Stimulated activated CD4-positive, alpha-beta T cell treated with anti-CD3 and anti-CD28 coated beads, TNF-alpha, amount 100 ng/mL, for 48 hours (primary cell): ENCODE measurements at regions not wholly inside any gene's neighbourhood (a gene's known extent, or its start where the extent isn't known, plus 50 kb on each side); places are given as distances from the start of the nearest gene placed in this dataset.
A peak's percentile ranks its signal among the peaks of the same experiment; 100 is the strongest.

Experiments used
- DNase-seq, 3 donors: peaks; one replicate each; pipeline ENCODE4 v3.0.0-alpha.2; 2020; ENCODE audit warnings: low read depth in 3 of 3

DNA sequence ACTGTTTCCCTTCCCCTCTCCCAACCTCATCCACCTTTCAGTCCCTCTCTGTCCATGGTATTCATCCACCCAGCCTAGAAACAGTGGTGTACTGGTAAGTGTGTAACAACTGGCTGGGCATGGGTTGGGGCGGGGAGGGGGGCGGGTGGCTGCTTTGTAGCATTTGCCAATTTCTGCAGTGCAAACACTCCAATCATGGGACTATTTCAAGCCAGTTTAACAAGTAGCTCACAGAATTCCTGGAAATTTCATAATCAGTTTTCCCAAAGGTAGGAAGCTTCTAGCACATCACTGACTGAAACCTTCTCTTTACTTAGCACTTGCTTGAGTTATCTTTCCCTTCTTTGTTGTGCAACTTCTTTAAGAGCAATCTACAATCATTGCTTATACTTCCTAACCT, 100.8 kb upstream of the WASF3 start:
- no peak for DNase-seq

DNA sequence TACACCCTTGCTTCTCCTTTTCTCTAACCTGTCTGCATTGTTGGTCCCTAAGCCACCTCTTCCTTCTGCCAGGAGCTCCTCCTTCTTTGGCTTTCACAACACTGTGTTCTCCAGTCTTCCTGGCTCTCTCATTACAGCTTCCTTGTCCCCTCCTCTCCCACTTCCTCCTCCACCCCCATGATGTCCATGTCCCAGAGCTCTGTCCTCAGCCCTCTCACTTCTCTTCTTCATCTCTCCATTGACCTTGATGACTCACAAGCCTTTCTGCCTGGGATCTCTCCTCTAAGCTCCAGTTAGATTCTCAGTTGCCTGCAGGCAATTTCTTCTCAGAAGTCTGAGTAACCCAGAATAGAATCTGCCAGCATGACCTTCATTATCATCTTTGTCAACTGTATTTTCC, 100.3 kb upstream of the WASF3 start:
- no peak for DNase-seq

DNA sequence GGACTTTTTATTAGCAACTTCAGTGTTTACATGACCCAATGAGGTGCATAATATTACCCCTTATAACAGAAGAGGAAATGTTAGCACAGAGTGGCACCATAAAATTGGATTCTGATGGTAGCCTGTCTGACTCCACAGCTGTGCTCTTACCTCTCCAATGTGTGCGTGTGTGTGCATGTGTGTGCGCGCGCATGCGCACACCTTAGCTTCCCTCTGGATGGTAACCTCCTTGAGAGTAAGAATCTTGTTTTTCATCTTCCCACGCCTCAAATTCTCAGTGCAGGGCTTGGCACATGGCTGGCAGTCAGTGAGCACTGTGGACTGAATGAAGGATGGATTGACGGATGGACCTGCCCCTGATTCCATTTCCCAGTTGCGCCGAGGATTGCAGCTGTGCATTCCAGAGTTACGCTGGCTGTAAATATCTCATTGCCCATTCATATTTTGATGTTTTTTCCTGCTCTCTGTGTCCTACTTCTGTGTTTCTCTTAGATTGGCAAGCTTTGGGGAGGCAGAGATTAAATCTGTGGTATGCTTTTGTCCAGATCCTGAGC, 99.2 kb upstream of the WASF3 start:
- DNase-seq, result no peak

GRCh38 chr13:26459276-26460131, 98.0 kb upstream of the WASF3 start:
- DNase-seq, result no peak

- no peak for DNase-seq
Measured at GRCh38 chr13:26460648-26461047, 96.8 kb upstream of the WASF3 start.

DNA sequence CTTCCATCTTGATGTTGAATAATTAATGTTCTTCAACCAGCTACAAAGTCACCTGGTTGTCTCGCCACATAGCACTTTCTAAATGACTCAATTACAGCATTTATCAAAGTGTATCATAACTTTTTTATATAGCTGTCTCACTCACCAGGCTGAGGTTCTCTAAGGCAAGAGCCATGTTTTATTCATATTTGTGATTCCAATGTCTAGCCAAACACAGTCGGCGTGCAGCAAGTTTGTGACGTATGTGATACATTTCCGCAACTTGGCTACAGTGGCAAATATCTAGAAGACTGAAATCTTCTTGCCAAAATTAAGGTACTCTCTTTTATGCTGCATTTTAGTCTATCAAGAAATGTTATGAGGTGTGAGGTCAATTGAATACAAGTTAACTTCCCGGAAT, 94.2 kb upstream of the WASF3 start:
- DNase-seq, result no peak

GRCh38 chr13:26463848-26464247, 93.6 kb upstream of the WASF3 start:
- no peak for DNase-seq

DNA sequence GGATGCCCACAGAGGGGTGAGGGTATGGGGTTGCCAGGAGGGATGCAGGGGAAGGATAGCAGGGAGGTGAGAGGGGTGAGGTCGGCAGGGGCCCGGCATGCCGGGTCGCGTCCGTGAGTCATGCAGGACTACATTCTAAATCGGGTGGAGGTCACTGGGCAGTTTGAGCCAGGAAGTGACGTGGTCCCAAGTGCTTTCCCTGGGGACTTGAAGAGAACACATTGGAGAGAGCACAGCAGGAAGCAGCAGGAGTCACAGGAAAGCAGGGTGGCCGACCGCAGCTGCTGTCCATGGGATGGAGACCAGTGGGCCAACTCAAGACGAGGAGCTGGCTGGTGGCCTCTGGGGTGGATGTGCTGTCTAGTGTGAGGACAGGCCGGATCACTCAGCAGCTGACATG, 92.0 kb upstream of the WASF3 start:
- DNase-seq, result no peak

DNA sequence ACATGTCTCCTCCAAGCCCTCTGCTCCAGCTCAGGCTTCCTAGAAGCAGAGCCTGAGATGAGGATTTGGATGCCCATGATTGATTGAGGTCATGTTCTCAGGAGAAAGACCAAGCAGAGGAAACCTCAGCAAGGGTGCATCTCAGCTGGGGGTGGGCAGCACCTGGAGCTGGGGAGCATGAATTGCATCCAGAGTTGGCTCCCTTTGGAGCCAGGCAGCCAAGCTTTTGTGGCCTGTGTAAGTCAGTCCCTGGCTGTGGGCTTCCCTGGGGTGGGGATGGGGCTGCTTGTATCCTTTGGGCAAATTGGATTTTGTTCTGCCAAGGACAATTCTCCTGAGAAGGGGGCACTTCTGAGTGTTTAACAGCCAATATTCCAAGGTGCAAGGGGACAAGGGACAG, 91.5 kb upstream of the WASF3 start:
- DNase-seq, result no peak

DNA sequence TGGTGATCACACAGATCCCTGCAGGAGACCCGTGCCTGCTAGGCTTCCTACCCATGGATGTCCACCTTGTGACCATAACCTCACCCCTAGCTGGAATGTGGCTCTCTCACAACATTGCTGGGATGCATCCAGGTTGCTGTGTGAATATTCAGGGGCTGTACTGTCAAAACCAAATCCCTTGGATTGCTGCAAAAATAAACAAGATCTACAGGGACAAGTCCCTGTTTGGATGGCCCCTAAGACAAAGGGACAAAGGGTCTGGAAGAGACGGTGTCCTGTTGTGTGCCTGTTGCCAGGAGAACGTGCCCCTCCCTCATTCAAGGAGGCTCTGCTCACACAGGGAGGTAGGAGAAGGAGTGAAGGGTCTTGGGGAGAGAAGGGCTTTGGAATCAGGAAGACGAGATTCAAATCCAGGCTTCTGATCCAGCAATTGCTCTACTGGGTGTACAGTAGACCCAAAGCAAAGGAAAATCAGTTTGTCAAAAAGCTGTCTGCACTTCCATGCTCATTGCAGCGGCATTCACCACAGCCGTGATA, 89.2 kb upstream of the WASF3 start:
- DNase-seq, result no peak

GRCh38 chr13:26469602-26470001, 87.9 kb upstream of the WASF3 start:
- DNase-seq, result no peak

DNA sequence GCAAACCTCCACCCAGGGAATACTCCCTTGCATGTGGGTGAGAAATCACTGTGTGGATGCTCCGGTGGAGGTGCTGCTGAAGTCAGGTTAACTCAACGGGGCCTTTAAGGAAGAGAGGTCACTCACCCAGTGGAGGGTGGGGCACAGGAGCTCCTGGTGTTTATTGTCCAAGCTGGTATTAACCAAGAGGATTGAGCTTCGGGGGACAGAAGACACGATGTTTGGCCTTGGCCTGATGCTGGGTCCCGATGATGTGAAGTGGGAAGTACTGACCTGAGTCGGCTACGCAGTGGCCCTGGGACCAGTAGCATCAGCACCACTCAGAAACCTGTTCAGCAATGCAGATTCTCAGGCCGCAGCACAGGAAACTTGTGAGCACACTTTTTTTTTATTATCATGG, 85.7 kb upstream of the WASF3 start:
- no peak for DNase-seq

- no peak for DNase-seq
Measured at GRCh38 chr13:26473571-26474230, 83.8 kb upstream of the WASF3 start.

- no peak for DNase-seq
Measured at GRCh38 chr13:26474286-26474685, 83.2 kb upstream of the WASF3 start.

DNA sequence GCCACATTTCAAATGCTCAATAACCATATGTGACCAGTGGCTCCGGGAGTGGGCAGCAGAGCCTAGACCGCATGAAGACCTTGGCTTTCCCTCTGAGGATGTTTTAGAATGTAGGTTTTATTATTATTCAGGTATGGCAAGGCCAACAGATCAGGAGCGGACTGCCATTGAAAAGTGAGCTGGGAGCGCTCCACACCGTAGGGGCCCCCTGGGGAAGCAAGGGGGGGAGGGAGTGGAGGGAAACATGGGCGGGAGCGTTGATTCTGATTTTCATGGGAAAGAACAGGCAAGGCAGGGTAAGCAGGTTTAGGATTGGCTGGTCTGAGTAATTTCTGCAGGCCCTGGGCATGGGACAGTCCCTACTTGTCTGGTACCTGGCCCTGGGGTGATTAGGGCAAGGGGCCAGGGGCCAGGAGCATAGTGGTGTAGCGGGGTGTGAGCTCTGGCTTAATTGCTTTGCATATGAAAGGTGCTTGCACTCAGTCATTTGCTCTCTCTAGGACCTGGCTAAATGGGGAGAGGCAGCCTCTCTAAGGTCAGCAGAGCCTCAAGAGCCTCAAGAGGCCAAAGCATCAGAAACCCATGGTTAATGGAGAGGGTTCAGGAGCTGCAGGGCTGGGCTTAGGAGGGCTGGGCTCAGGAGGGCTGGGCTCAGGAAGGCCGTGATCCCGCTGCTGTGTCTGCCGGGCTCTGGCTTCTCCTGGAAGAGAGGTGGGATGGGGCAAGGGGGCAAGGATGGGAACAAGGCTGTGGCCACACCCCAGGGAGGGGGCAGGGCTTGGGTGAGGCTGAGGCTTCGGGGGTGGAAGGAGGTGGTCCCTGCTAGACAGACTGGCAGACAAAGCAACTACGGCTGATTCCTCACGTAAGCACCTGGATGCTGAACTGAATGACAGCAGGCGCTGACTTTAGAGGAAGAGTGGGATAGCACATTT, 82.0 kb upstream of the WASF3 start:
- DNase-seq, result no peak

DNA sequence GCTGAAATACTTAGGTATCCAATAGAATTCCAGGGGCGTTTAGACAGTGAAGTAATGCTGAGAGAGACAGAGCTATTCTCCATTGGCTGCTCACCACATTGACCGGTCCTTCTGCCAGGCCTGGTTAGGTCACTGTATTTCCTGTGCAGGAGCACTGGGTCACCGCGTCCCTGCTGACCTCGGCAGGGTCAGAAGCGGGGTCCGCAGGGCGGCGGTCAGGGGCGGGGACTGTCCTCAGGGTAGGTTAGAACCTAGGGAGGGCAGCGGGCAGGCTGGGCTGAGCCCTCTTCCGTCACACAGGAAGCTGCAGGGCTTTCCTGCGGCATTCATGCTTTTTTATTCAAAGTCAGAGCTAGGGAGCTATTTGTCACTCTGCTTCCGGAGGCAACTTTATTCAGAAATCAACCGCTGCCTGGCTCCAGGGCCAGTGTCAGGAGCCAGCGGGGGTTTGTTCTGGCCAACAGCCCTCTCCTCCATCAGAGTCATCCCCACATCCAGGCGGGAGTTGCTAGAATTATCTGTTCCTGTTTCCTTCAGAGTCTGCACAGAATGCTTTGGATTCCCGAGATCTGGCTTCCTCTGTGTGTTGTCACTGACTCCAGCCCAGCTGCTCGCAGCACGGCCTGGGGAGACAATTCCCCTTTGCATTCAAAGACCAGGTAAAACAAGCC, 81.2 kb upstream of the WASF3 start:
- DNase-seq, result no peak

DNA sequence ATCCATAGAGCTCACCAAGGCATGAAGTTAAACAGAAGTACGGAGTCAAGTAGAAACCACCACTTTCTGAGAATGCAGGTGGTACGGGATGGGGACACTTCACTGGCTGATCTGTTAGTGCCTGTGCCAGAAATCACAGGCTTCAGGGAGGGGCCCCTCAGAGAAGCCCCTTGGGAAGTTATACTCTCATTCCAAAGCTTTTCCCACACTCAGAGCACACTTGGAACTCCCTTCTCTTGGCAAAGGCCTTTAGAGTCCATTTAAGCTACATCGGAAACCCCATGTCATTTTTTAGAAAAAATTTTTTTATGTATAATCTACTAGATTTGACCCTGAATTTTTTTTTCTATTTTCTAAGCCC, 80.7 kb upstream of the WASF3 start:
- no peak for DNase-seq

DNA sequence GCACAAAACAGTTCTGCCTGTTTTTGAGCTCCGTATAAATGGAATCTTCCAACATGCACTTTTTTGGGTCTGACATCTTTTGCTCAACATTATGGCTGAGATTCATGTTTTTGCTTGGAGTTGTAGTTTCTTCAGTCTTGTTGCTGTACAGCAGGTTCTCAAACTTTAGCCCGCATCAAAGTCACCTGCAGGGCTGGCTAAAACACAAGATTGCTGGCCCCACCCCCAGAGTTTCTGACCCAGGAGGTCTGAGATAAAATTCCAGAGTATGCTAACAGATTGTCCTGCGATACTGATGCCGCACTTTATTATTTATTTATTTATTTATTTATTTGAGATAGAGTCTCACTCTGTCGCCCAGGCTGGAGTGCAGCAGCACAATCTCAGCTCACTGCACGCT, 79.8 kb upstream of the WASF3 start:
- no peak for DNase-seq

GRCh38 chr13:26480246-26480855, 77.1 kb upstream of the WASF3 start:
- DNase-seq, result no peak

GRCh38 chr13:26482451-26483197, 74.9 kb upstream of the WASF3 start:
- DNase-seq, result peak; percentile 34 to 56 (median 50)
